Eye (tissue), 1 donor: ENCODE measurements at regions not wholly inside any gene's neighbourhood (a gene's known extent, or its start where the extent isn't known, plus 50 kb on each side); places are given as distances from the start of the nearest gene placed in this dataset.
A peak's percentile ranks its signal among the peaks of the same experiment; 100 is the strongest.
"Not testable (repeated sequence)": the region's sequence is repeated elsewhere in the genome, so short reads cannot be mapped to it uniquely, and the experiment has no call there.

Source experiments
- DNase-seq: peaks from one replicate; pipeline ENCODE4 v3.0.0-alpha.2; 2015

DNA sequence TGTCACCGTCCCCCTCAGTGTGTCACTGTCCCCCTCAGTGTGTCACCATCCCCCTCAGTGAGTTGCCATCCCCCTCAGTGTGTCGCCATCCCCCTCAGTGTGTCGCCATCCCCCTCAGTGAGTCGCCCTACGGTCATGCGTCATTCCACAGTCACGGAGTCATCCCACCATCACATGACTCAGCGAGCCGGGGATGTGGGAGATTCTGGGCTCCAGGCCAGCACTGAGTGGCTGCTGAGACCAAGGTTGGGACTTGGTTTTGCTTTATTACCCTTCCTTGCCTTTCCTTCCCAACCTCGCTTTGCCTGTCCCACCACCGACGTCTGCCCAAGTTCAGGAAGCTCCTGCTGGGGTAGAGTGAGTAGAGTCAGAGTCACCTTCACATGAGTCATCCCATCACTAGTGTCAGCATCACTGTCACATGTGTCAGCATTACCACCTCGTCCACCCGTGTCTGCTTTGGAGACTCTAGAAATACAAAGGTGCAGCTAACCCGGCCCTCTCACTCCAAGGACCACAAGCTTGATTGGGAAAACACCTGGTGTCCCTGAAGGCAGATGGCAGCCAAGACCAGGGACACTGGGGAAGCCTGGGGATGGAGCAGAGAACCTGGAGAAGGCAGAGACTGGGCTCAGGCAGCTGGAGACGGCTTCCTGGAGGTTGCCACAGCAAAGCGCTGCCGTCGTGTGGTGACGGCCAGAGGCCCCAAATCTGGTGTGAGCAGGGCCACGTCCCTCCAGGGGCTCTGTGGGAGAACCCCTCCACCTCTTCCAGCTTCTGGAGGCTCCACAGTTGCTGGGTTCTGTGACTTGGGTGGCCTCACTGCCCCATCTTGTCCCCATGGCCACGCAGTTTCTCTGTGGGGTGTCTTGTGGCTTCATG is 485.2 kb upstream of the SALL3 start:
- no peak for DNase-seq

DNA sequence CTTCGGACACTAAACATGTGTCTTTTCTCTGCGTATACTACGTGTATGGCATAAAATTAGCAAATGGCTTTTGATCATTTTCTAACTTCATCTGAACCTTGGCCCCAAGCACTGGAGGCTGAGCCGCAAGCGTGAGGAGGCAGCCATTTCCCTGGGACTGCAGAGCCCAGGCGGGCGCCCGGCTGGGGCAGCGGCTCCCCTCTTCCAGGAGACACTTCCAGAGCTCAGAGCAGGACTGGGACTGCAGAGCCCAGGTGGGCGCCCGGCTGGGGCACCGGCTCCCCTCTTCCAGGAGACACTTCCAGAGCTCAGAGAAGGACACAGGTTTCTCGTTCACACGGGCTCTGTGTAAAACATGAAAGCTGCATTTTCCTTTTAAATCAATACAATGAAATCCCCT is 484.1 kb upstream of the SALL3 start:
- DNase-seq = no peak

DNA sequence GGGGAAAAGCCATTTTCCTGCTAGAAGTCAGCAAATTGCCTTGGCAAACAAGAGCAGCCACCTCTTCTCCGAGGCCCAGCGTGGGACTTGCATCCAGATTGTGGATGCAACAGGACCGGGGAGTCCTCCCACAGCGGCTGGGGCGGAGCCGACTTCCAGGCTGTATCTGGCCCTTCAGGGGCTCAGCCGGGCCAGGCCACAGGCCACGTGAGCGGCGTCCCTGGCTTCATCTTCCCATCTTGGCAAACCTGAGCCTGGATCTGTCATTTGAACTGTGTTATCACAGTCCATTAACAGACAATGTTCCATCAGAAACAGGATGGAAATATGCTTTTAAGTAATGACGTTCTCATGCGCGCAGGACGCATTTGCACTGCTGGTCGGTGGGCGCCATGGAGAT is 483.5 kb upstream of the SALL3 start:
- no peak for DNase-seq

DNA sequence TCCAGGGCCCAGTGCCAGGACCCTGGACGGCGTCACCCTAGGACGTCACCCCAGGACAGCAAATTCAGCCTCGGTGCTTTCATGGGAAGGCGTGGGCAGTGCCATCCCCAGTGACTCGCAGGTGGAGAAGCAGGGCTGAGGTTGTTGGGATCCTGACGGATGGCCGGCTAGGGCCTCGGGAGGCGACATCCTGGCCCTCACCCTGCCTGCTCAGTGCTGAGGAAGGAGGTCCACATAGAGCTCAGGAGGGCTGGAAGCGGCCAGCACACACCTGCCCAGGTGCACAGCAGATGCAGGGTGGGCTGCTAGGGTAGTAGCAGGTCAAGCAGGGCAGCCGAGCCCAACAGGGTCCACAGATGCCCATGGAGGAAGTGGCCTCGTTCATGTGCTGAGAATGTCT is 482.0 kb upstream of the SALL3 start:
- DNase-seq = no peak

DNA sequence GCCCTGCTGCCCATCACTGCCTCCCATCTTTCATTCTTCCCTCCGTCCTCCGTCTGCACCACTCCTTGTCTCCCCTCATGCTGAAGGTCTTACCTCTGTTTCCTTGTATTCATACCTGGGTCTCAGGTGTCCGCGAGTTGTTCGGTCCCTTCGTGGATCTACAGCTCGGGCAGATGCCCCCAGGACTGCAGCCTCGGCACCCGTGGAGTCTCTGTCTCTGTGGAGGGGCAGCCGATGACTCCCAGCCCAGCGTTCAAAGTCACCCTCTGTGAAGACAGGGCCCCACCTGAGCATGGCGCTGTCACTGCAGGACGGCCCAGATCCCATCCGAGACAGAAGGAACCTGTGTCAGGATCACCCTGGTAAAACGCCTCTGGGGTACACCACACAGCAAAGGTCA is 480.0 kb upstream of the SALL3 start:
- DNase-seq = no peak

- DNase-seq = no peak
Measured at GRCh38 chr18:78501251-78501650, 478.4 kb upstream of the SALL3 start.

DNA sequence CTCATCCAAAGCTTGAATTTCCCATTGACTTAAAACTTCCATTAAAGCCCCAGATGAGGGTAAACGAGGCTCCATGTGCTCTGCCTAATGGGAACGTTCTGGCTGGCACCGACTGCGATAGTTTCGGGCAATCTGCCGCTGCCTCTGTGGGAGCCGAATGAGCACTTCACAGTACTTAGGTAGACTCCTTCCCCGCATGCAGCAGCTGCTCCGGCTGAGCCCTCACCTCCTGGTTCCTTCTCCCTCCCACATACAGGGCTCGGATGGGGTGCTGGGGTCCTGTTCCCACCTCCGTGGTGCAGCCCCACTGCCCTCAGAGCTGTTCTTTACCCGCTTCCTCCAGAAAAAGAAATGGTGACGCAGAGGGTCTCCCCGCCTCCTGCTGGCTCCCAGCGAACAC is 476.5 kb upstream of the SALL3 start:
- no peak for DNase-seq

DNA sequence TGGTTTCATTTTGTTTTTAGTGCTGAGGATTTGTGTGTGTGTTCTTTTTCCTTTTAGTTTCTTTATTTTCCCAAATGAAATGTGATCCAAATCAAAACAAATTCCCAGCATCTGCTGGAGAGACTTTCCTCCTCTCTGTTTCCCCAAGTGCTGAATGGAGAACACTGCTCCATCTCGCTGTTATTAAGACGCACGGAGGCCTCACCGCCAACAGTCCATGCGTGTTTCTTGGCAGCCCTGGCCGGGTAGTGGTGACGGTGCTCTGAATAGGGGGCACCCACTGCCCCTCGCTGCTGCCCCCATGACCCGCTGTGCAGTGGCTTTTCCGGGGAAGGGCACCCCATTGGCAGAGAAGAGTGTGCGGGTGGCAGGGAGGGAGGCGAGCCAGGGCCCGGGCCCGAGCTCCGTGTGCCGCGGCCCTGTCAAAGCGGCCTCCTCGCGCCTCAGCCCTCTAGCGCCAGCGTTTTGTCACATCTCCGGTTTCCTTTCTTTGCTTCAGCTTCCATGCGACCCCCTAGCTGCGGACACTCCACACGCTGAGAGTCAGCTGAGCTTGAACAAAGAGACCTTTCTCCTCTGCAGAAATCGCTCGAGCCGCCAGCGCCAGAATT is 473.7 kb upstream of the SALL3 start:
- DNase-seq = peak; percentile 85

DNA sequence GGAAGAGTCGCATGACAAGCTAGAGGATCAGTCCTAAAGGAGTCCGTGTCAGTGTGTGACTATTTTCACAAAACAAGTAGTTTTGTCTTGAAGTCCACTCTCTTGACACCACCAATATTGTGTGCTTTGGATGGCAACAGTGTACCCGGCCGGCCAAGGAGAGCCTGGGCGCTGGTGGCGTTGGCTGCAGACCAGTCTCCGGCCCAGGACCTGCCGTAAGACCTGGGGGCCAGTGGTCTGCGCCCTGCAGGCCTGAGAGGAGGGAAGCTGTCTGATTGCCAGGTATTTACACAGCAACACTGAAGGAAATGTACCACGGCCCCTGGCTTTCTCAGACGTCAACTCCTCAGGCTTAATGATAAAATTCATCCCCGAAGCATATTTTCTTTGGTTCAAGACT is 472.4 kb upstream of the SALL3 start:
- DNase-seq = no peak

GRCh38 chr18:78508228-78508824 is 471.3 kb upstream of the SALL3 start:
- not testable (repeated sequence) for DNase-seq

- DNase-seq = no peak
Measured at GRCh38 chr18:78510091-78510490, 469.5 kb upstream of the SALL3 start.

GRCh38 chr18:78510636-78511035 is 469.0 kb upstream of the SALL3 start:
- peak; percentile 47 for DNase-seq

DNA sequence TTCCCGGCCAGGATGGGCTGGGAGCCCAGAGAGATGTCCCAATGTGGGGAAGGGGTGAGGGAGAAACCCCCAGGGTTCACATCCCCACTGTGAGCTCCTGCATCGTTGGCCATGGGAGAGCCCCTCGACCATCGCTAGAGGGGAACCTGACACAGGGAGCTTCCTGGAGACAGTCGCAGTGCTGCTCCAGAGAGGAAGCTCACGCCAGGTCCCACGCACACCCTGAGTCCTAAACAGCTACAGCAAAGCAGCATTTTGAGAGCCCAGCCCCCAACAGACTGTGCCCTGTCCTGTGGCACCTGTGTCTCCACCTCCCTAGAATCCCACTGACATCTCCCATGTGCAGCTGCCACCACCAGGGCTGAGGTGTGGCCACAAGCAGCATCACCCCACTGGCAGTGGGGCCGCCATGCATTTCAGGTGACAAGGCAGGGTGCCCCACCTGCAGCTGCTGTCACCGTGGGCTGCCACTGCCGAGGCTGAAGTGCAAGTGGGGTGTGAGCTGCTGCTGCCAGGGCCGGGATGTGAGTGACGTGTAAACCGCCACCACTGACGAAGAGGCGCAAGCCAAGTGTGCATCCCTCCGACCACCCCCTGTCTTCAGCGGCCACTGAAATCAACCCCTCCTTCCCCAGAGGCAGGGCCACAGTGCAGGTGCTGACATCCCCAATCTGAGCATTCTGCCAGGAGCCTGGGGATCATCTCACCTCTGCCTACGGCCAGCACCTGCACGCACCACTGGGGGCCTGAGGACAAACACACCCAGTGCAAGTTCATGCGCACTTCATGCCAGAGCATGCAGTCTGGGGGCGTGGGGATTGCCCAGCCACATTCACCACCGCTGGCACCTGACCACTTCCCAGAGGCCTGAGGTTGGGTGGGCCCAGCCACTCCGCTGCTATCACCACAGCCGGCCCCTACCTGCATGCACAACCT is 467.7 kb upstream of the SALL3 start:
- DNase-seq = no peak

- DNase-seq = no peak
Measured at GRCh38 chr18:78514910-78515670, 464.5 kb upstream of the SALL3 start.

GRCh38 chr18:78517328-78517727 is 462.3 kb upstream of the SALL3 start:
- DNase-seq = no peak

DNA sequence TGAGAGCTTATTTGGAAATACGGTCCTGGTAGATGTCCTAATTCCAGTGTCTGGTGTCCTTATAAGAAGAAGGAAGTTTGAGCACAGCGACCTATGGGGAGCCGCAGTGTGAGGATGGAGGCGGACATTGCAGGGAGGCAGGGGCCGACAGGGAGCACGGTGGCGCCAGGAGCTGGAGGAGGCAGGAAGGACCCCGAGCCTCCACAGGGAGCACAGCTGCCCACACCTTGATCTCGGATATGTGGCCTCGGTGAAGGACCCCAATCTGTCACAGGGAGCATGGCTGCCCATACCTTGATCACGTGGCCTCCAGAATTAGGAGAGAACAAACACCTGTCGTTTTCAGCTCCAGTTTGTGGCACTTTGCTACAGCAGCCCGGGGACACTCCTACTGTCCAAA is 461.6 kb upstream of the SALL3 start:
- DNase-seq = no peak

DNA sequence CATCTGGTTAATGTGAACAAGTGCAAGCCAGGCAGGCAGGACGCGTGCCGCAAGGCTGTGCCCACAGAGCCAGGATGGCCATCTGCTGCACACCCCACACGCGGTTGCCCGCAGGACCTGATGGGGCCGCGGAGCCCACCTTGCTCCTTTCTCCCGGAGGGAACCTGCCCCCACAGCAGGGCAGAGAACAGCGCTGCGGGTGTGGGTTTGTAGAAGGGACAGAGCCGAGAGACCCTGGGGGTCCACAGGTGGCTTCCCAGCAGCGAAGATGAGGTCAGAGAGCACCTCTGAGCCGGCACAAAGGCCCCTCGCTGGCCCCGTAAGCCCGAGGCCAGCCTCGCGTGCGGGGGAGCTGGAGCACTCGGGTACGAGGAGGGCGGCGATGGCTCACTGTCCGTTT is 460.8 kb upstream of the SALL3 start:
- no peak for DNase-seq

- DNase-seq = no peak
Measured at GRCh38 chr18:78519394-78520062, 460.1 kb upstream of the SALL3 start.

DNA sequence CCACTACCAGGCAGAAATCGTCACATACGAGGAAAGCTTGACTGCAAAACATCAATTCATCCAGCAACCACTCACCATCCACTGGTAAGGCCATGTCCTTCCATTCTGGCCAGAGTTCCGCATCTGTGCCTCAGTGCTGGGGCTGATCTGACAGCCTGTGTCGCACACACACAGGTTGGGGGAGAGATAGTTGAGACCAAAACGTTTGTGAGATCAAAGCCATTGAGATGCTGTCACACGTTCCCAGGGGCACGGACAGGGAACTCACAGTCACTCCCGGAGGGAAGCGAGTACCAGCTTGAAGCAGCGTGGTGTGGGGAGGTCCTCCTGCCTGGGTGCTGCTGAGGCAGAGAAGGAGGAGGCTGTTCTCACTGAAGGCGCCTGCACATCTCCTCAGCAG is 458.5 kb upstream of the SALL3 start:
- no peak for DNase-seq

- no peak for DNase-seq
Measured at GRCh38 chr18:78521744-78522143, 457.9 kb upstream of the SALL3 start.

DNA sequence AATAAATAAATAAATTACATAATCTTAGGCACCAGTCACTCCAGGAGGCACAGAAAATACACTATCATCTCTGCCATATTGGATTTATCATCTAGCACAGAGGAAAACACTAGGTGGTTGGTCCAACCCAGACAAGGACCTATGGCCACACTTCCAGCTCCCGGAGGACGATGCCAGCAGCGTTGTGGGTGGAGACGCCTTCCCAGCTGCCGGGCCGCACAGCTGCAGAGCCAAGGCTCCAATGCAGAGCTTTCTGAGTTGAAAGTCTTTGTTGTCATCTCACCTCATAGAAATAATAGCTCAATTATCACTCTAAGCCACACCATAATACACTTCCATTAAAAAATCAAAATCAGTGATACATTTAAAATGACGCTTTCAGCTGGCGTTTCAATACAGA is 457.1 kb upstream of the SALL3 start:
- no peak for DNase-seq

- no peak for DNase-seq
Measured at GRCh38 chr18:78523850-78524249, 455.8 kb upstream of the SALL3 start.
